ENCODE measurements at regions not wholly inside any gene's neighbourhood (a gene's known extent, or its start where the extent isn't known, plus 50 kb on each side); places are given as distances from the start of the nearest gene placed in this dataset.

- Histone ChIP-seq H3K27me3 (ENCODE audit: insufficient read depth) (no peaks in the 10 kb centered on the region), H3K4me3 (no peak overlapping the region), H3K36me3 (ENCODE audit: insufficient read depth) (no peaks in the 10 kb centered on the region), H3F3A (replicated peaks; ENCODE audit: low read depth) (no peaks in the 10 kb centered on the region), H3K4me2 (no peak overlapping the region), H3K4me1 (ENCODE audit: insufficient read depth) (no peaks in the 10 kb centered on the region), H2AFZ (no peak overlapping the region), H3K79me2 (replicated peaks; ENCODE audit: insufficient read depth) (no peaks in the 10 kb centered on the region), H4K20me1 (replicated peaks; ENCODE audit: insufficient read depth) (no peaks in the 10 kb centered on the region), H3K27ac (ENCODE audit: low read depth) (no peak overlapping the region), H3K9me2 (ENCODE audit: insufficient read depth) (no peaks in the 10 kb centered on the region)
- DNase-seq (ENCODE audit: low spot score) = no peak
- Mint-ChIP-seq H3K9me3 (no peaks in the 10 kb centered on the region), H3K4me1 (no peaks in the 10 kb centered on the region), H3K27ac (no peak overlapping the region), H3K36me3 (ENCODE audit: low read depth) (no peaks in the 10 kb centered on the region), H3K27me3 (ENCODE audit: insufficient read depth, low read depth, poor library complexity) (no peaks in the 10 kb centered on the region), H3K4me3 (no peak overlapping the region)
- no peak for TF ChIP-seq STAT1 (IDR thresholded peaks at IDR 0.05; ENCODE audit: unreplicated experiment)
- TF ChIP-seq REST (IDR thresholded peaks at IDR 0.05; ENCODE audit: unreplicated experiment) = no peak
- TF ChIP-seq ZNF114 (CRISPR knock-in tag; IDR thresholded peaks at IDR 0.05) = no peak
- TF ChIP-seq POLR2AphosphoS5 (IDR thresholded peaks at IDR 0.05; ENCODE audit: low read depth) = no peak
- no peak for TF ChIP-seq ZNF331 (CRISPR knock-in tag; IDR thresholded peaks at IDR 0.05; ENCODE audit: low read depth)
- no peak for TF ChIP-seq JUNB (IDR thresholded peaks at IDR 0.05; ENCODE audit: unreplicated experiment)
- TF ChIP-seq EZH2 (IDR thresholded peaks at IDR 0.05; ENCODE audit: low read depth, unreplicated experiment) = no peak
- no peak for ATAC-seq
Observed at GRCh38 chr5:12113062-12113461, 208.8 kb upstream of the CTNND2 start.

- Mint-ChIP-seq H3K27me3 (ENCODE audit: insufficient read depth, low read depth, poor library complexity) (no peaks in the 10 kb centered on the region), H3K4me1 (no peaks in the 10 kb centered on the region), H3K9me3 (no peaks in the 10 kb centered on the region), H3K27ac (no peak overlapping the region), H3K36me3 (ENCODE audit: low read depth) (no peaks in the 10 kb centered on the region), H3K4me3 (no peak overlapping the region)
- Histone ChIP-seq H3F3A (replicated peaks; ENCODE audit: low read depth) (no peaks in the 10 kb centered on the region), H2AFZ (no peak overlapping the region), H3K4me3 (no peak overlapping the region), H3K79me2 (replicated peaks; ENCODE audit: insufficient read depth) (no peaks in the 10 kb centered on the region), H3K4me1 (ENCODE audit: insufficient read depth) (no peaks in the 10 kb centered on the region), H3K4me2 (no peak overlapping the region), H3K36me3 (ENCODE audit: insufficient read depth) (no peaks in the 10 kb centered on the region), H3K9me2 (ENCODE audit: insufficient read depth) (no peaks in the 10 kb centered on the region), H3K27me3 (ENCODE audit: insufficient read depth) (no peaks in the 10 kb centered on the region), H3K27ac (ENCODE audit: low read depth) (no peak overlapping the region), H4K20me1 (replicated peaks; ENCODE audit: insufficient read depth) (no peaks in the 10 kb centered on the region)
- DNase-seq (ENCODE audit: low spot score) = no peak
- no peak for ATAC-seq
- TF ChIP-seq JUNB (IDR thresholded peaks at IDR 0.05; ENCODE audit: unreplicated experiment) (no peak), REST (IDR thresholded peaks at IDR 0.05; ENCODE audit: unreplicated experiment) (no peak), NANOG (IDR thresholded peaks at IDR 0.05; ENCODE audit: borderline replicate concordance) (no peak), ZNF462 (CRISPR knock-in tag; IDR thresholded peaks at IDR 0.05) (no peak), EZH2phosphoT487 (IDR thresholded peaks at IDR 0.05; ENCODE audit: unreplicated experiment) (no peak)
Observed at GRCh38 chr5:12111261-12111660, 207.0 kb upstream of the CTNND2 start.

Measured in GM23338 (cell line).